Endothelial cell of umbilical vein (primary cell): ENCODE measurements at regions not wholly inside any gene's neighbourhood (a gene's known extent, or its start where the extent isn't known, plus 50 kb on each side); places are given as distances from the start of the nearest gene placed in this dataset.

Experiments
- BruUV-seq: library from RNA; stranded (reverse); fragments of 400-500 nt; replicated peaks from 2 replicates; lab custom pipeline; 2021; lab: Mats Ljungman, UMichigan
- CTCF ChIA-PET: fragments of 300-600, 350-600 bp; sonication (Branson Sonifier 250); formaldehyde crosslinking; loops from one replicate; lab custom pipeline; 2021; ENCODE audit warnings: antibody characterized with exemption, inconsistent platforms; lab: Charles Lee
- POLR2A ChIA-PET: fragments of 300-600, 350-600 bp; sonication (Branson Sonifier 250); formaldehyde crosslinking; loops from one replicate; lab custom pipeline; 2021; ENCODE audit warnings: antibody characterized with exemption, inconsistent platforms; lab: Charles Lee
- DNase-seq: peaks from one replicate; pipeline ENCODE4 v3.0.0-alpha.2; 2011; ENCODE audit warnings: low read depth, low spot score
- FAIRE-seq: peaks from 2 replicates; lab custom pipeline; 2011; peaks lifted over from hg19 to GRCh38; lab: Jason Lieb, UNC
- H2AFZ ChIP-seq: 2 replicates; pipeline ENCODE4 v1.6.0; 2012; ENCODE audit warnings: low read depth, low read length, control low read depth, inconsistent platforms
- H3K27ac ChIP-seq: 2 replicates; pipeline ENCODE4 v1.5.1; 2011; ENCODE audit warnings: low read depth, mild to moderate bottlenecking, control low read depth, low read length, moderate library complexity; ENCODE audit not compliant: insufficient read depth
- H3K27me3 ChIP-seq, 2 experiments: 2 replicates each; pipeline versions ENCODE4 v1.6.0 to v1.6.1; 2011; ENCODE audit warnings: low read length in 2 of 2, mixed read lengths in 1 of 2; ENCODE audit not compliant: control insufficient read depth in 2 of 2, insufficient read depth in 2 of 2
- H3K36me3 ChIP-seq, 2 experiments: 2 replicates in 1 of 2; 3 replicates in 1 of 2; pipeline ENCODE4 v1.5.1; 2011; ENCODE audit warnings: low read length in 2 of 2, mild to moderate bottlenecking in 1 of 2, moderate library complexity in 1 of 2; ENCODE audit not compliant: control insufficient read depth in 2 of 2, insufficient read depth in 2 of 2; ENCODE audit errors: extremely low read depth in 1 of 2
- H3K4me1 ChIP-seq: 3 replicates; pipeline ENCODE4 v1.5.1; 2011; ENCODE audit warnings: mild to moderate bottlenecking, low read length; ENCODE audit not compliant: control insufficient read depth, insufficient read depth; ENCODE audit errors: extremely low read depth
- H3K4me2 ChIP-seq: 2 replicates; pipeline ENCODE4 v1.6.1; 2011; ENCODE audit warnings: low read length, control low read depth, mixed read lengths; ENCODE audit not compliant: insufficient read depth
- H3K4me3 ChIP-seq, 3 experiments: fragments of 200-600 bp in 1 of 3; sonication (generic), shearing (Covaris generic) in 1 of 3; replicated peaks in 1 of 3; 2 replicates each; pipeline ENCODE4 v1.5.1; 2011 to 2016; ENCODE audit warnings: control low read depth in 3 of 3, low read length in 3 of 3, mild to moderate bottlenecking in 2 of 3, inconsistent platforms in 1 of 3, low read depth in 1 of 3, moderate library complexity in 1 of 3; ENCODE audit not compliant: insufficient read depth in 1 of 3
- H3K79me2 ChIP-seq: 2 replicates; pipeline ENCODE4 v1.6.0; 2012; ENCODE audit warnings: low read length, inconsistent platforms; ENCODE audit not compliant: control insufficient read depth, insufficient read depth
- H3K9ac ChIP-seq: replicated peaks from 2 replicates; pipeline ENCODE3; 2011; ENCODE audit warnings: low read length, control low read depth; ENCODE audit not compliant: insufficient read depth; ENCODE audit errors: extremely low read depth
- H3K9me1 ChIP-seq: replicated peaks from 3 replicates; pipeline ENCODE4 v1.6.0; 2011; ENCODE audit warnings: mild to moderate bottlenecking, low read length; ENCODE audit not compliant: control insufficient read depth, insufficient read depth; ENCODE audit errors: extremely low read depth
- H3K9me3 ChIP-seq: replicated peaks from 2 replicates; pipeline ENCODE4 v1.5.1; 2012; ENCODE audit warnings: low read length, inconsistent platforms; ENCODE audit not compliant: control insufficient read depth, insufficient read depth
- H4K20me1 ChIP-seq: replicated peaks from 2 replicates; pipeline ENCODE3; 2011; ENCODE audit warnings: mild to moderate bottlenecking, low read length; ENCODE audit not compliant: control insufficient read depth, insufficient read depth; ENCODE audit errors: extremely low read depth
- CTCF ChIP-seq, 2 donors: IDR thresholded peaks; 1 replicate in 1 of 2; 2 replicates in 1 of 2; pipeline ENCODE4 v1.5.1; 2011; ENCODE audit warnings: low read length in 2 of 2, mild to moderate bottlenecking in 2 of 2, moderate library complexity in 2 of 2, control low read depth in 1 of 2, inconsistent platforms in 1 of 2, low read depth in 1 of 2; ENCODE audit not compliant: insufficient read depth in 1 of 2; ENCODE audit errors: extremely low read depth in 1 of 2
- EZH2 ChIP-seq: IDR thresholded peaks from 2 replicates; pipeline ENCODE4 v1.6.1; 2012; ENCODE audit warnings: borderline replicate concordance, low read depth, mild to moderate bottlenecking, moderate library complexity, low read length, inconsistent platforms; ENCODE audit not compliant: severe bottlenecking
- FOS ChIP-seq: IDR thresholded peaks from 2 replicates; pipeline ENCODE4 v1.6.1; 2011; ENCODE audit warnings: mild to moderate bottlenecking, low read length, moderate library complexity, borderline replicate concordance; ENCODE audit not compliant: insufficient read depth
- GATA2 ChIP-seq: IDR thresholded peaks from 2 replicates; pipeline ENCODE4 v1.7.0; 2011; ENCODE audit warnings: low read depth, mild to moderate bottlenecking, moderate library complexity, mixed read lengths, low read length; ENCODE audit not compliant: insufficient read length, insufficient read depth
- JUN ChIP-seq: IDR thresholded peaks from 2 replicates; pipeline ENCODE4 v1.6.1; 2011; ENCODE audit warnings: borderline replicate concordance, low read depth; ENCODE audit not compliant: insufficient read length, insufficient read depth
- MAX ChIP-seq: IDR thresholded peaks from 2 replicates; pipeline ENCODE4 v1.6.1; 2011; ENCODE audit not compliant: insufficient read depth, insufficient read length
- MYC ChIP-seq: IDR thresholded peaks from one replicate; pipeline ENCODE4 v1.6.1; 2011; ENCODE audit warnings: mild to moderate bottlenecking, low read depth, low read length
- POLR2A ChIP-seq: IDR thresholded peaks from 2 replicates; pipeline ENCODE4 v1.6.1; 2012; ENCODE audit warnings: low read depth, mild to moderate bottlenecking, control low read depth, low read length
- POLR2AphosphoS5 ChIP-seq: IDR thresholded peaks from 2 replicates; pipeline ENCODE4 v1.6.1; 2012; ENCODE audit warnings: low read depth, mild to moderate bottlenecking, control low read depth, low read length, moderate library complexity; ENCODE audit not compliant: insufficient read depth
- dilution Hi-C: fragments of 300-500 bp; cut with MboI; formaldehyde crosslinking; loops from one replicate; pipeline ENCODE4 v1.15.0; 2019; ENCODE audit warnings: low sequenced_read_pairs; ENCODE audit not compliant: extremely low pct_ligation_motif_present
- intact Hi-C: fragments of 100-400 bp; cut with micrococcal nuclease; formaldehyde crosslinking; loops from one replicate; pipeline ENCODE4 v1.10.0; 2022

DNA sequence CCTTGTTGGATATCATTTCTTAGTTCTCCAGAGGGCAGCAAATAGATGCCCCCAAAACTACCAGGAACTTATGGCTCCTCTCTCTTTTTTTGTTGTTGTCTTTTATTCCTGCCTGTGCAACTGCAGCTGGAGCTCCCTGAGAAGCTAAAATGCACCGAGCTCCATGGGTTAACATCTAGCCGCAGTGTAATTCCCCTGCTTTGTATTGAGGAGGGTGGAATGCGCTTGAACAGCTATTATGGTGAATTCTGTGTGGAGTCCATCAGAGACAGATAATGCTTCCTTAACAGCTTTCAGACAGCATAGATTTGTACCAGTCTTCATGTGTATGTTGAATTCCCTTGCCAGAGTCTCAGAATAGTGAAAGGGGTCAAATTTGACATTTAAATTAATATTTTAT is 475.2 kb upstream of the FRG2C start:
- H3K36me3 ChIP-seq: no peaks in the 10 kb centered on the region
- TF ChIP-seq JUN: no peak
- TF ChIP-seq POLR2AphosphoS5: no peak
- no peak for TF ChIP-seq POLR2A
- no peak for TF ChIP-seq EZH2
- no peak for TF ChIP-seq FOS
- TF ChIP-seq MYC: no peak
- no peak for TF ChIP-seq CTCF (IDR thresholded peaks at IDR 0.05; ENCODE audit: extremely low read depth in 1 of 2, insufficient read depth in 1 of 2, low read depth in 1 of 2, low read length in 2 of 2)
- no peak for TF ChIP-seq GATA2
- no peak for TF ChIP-seq MAX
- ChIA-PET POLR2A (no interaction called here), CTCF (no interaction called here)
- BruUV-seq: no TSS peak
- H4K20me1 ChIP-seq: no peaks in the 10 kb centered on the region
- DNase-seq (no peak), FAIRE-seq (no peak)
- no peaks in the 10 kb centered on the region for H3K9me3 ChIP-seq
- no peak overlapping the region for H3K4me3 ChIP-seq
- no peak overlapping the region for H3K9ac ChIP-seq
- no peaks in the 10 kb centered on the region for H3K9me1 ChIP-seq
- intact Hi-C loops (no loop called here), dilution Hi-C loops (no loop called here)
- no peak overlapping the region for H3K4me2 ChIP-seq
- no peak overlapping the region for H2AFZ ChIP-seq
- H3K27ac ChIP-seq: no peak overlapping the region
- no peaks in the 10 kb centered on the region for H3K4me1 ChIP-seq
- H3K79me2 ChIP-seq: no peaks in the 10 kb centered on the region
- H3K27me3 ChIP-seq: no peaks in the 10 kb centered on the region
